IMR-90 (cell line): ENCODE measurements at regions not wholly inside any gene's neighbourhood (a gene's known extent, or its start where the extent isn't known, plus 50 kb on each side); places are given as distances from the start of the nearest gene placed in this dataset.

Experiments used
- ATAC-seq: fragments of 200-7000 bp; cut with Tn5 transposase; 2 replicates; pipeline ENCODE4 v1.9.1; 2020; ENCODE audit warnings: low read depth, mild to moderate bottlenecking, moderate library complexity
- BruUV-seq: library from RNA; stranded (reverse); fragments of 400-500 nt; replicated peaks from 2 replicates; lab custom pipeline; 2021; lab: Mats Ljungman, UMichigan
- CTCF ChIA-PET: fragments of 300-600 bp; formaldehyde crosslinking; extraction: SDS; loops from one replicate; lab custom pipeline; 2021; ENCODE audit warnings: antibody characterized with exemption; lab: Yijun Ruan, JAX
- POLR2A ChIA-PET: fragments of 300-600 bp; sonication (Branson Sonifier 250); formaldehyde crosslinking; loops from one replicate; lab custom pipeline; 2022; ENCODE audit warnings: antibody characterized with exemption; ENCODE audit not compliant: unreplicated experiment; lab: Charles Lee
- DNase-seq: peaks from one replicate; pipeline ENCODE4 v3.0.0; 2013
- H2AFZ ChIP-seq: replicated peaks from 2 replicates; pipeline ENCODE3; 2013; ENCODE audit warnings: low read length, mild to moderate bottlenecking; ENCODE audit not compliant: poor library complexity
- H2AK5ac ChIP-seq: 2 replicates; pipeline ENCODE4 v1.6.1; 2013; ENCODE audit warnings: low read depth, low read length, inconsistent platforms
- H2AK9ac ChIP-seq: replicated peaks from 2 replicates; pipeline ENCODE3; 2013; ENCODE audit warnings: mild to moderate bottlenecking, low read depth, low read length, moderate library complexity; ENCODE audit not compliant: poor library complexity
- H2BK120ac ChIP-seq: 2 replicates; pipeline ENCODE4 v1.6.1; 2013; ENCODE audit warnings: low read depth, low read length, inconsistent platforms
- H2BK15ac ChIP-seq: 3 replicates; pipeline ENCODE4 v1.6.1; 2013; ENCODE audit warnings: low read depth, low read length, inconsistent platforms
- H2BK20ac ChIP-seq: 2 replicates; pipeline ENCODE4 v1.6.1; 2013; ENCODE audit warnings: low read depth, mild to moderate bottlenecking, inconsistent platforms, low read length, moderate library complexity
- H2BK5ac ChIP-seq: 2 replicates; pipeline ENCODE4 v1.6.1; 2013; ENCODE audit warnings: mild to moderate bottlenecking, low read depth, low read length, inconsistent platforms; ENCODE audit not compliant: poor library complexity, severe bottlenecking
- H3K14ac ChIP-seq: replicated peaks from 2 replicates; pipeline ENCODE4 v1.6.1; 2013; ENCODE audit warnings: low read depth, low read length, inconsistent platforms
- H3K18ac ChIP-seq: 2 replicates; pipeline ENCODE4 v1.6.1; 2013; ENCODE audit warnings: low read depth, low read length, control low read depth
- H3K23ac ChIP-seq: 2 replicates; pipeline ENCODE4 v1.6.1; 2013; ENCODE audit warnings: low read depth, low read length, inconsistent platforms
- H3K27ac ChIP-seq: 2 replicates; pipeline ENCODE4 v1.5.1; 2013; ENCODE audit warnings: mild to moderate bottlenecking, control low read depth, low read length; ENCODE audit not compliant: insufficient read depth
- H3K27me3 ChIP-seq: 2 replicates; pipeline ENCODE4 v1.6.1; 2013; ENCODE audit warnings: low read length; ENCODE audit not compliant: control insufficient read depth, insufficient read depth
- H3K36me3 ChIP-seq: 2 replicates; pipeline ENCODE4 v1.6.1; 2013; ENCODE audit warnings: low read length, mixed read lengths; ENCODE audit not compliant: control insufficient read depth, insufficient read depth
- H3K4ac ChIP-seq: 2 replicates; pipeline ENCODE4 v1.6.1; 2013; ENCODE audit warnings: low read depth, low read length, inconsistent platforms
- H3K4me1 ChIP-seq: 2 replicates; pipeline ENCODE4 v1.6.1; 2013; ENCODE audit warnings: low read length, mixed read lengths; ENCODE audit not compliant: control insufficient read depth, insufficient read depth
- H3K4me2 ChIP-seq: 2 replicates; pipeline ENCODE4 v1.6.1; 2013; ENCODE audit warnings: low read depth, mild to moderate bottlenecking, control low read depth, low read length, moderate library complexity
- H3K4me3 ChIP-seq: 2 replicates; pipeline ENCODE4 v1.5.1; 2013; ENCODE audit warnings: low read depth, mild to moderate bottlenecking, control low read depth, low read length, moderate library complexity; ENCODE audit not compliant: insufficient read depth
- H3K56ac ChIP-seq: 2 replicates; pipeline ENCODE4 v1.6.1; 2013; ENCODE audit warnings: low read length, inconsistent platforms; ENCODE audit not compliant: insufficient read depth; ENCODE audit errors: extremely low read depth
- H3K79me1 ChIP-seq, 2 experiments: 2 replicates each; pipeline ENCODE4 v1.6.1; 2013; ENCODE audit warnings: low read length in 2 of 2, inconsistent platforms in 1 of 2, low read depth in 1 of 2
- H3K9ac ChIP-seq: 2 replicates; pipeline ENCODE4 v1.6.1; 2013; ENCODE audit warnings: low read depth, low read length, control low read depth
- H3K9me1 ChIP-seq: 2 replicates; pipeline ENCODE4 v1.6.1; 2013; ENCODE audit warnings: low read length, inconsistent platforms; ENCODE audit not compliant: insufficient read depth
- H3K9me3 ChIP-seq: 2 replicates; pipeline ENCODE4 v1.6.1; 2013; ENCODE audit warnings: low read length; ENCODE audit not compliant: control insufficient read depth, insufficient read depth
- H4K20me1 ChIP-seq: 2 replicates; pipeline ENCODE4 v1.6.1; 2013; ENCODE audit warnings: low read length, inconsistent platforms; ENCODE audit not compliant: insufficient read depth
- H4K5ac ChIP-seq: 2 replicates; pipeline ENCODE4 v1.6.1; 2013; ENCODE audit warnings: mild to moderate bottlenecking, low read depth, low read length, control low read depth
- H4K8ac ChIP-seq, 2 experiments: 2 replicates each; pipeline ENCODE4 v1.6.1; 2013; ENCODE audit warnings: low read depth in 2 of 2, low read length in 2 of 2, control low read depth in 1 of 2, inconsistent platforms in 1 of 2
- H4K91ac ChIP-seq: 2 replicates; pipeline ENCODE4 v1.6.1; 2013; ENCODE audit warnings: low read depth, low read length, inconsistent platforms; ENCODE audit not compliant: insufficient read depth
- CEBPB ChIP-seq: IDR thresholded peaks from 2 replicates; pipeline ENCODE4 v1.6.1; 2012; ENCODE audit warnings: low read depth, low read length, improper control_type of control experiment
- CTCF ChIP-seq: conservative IDR thresholded peaks from 2 replicates; pipeline ENCODE4 v1.5.1; 2012; ENCODE audit warnings: mild to moderate bottlenecking, low read depth, low read length, improper control_type of control experiment
- ELK1 ChIP-seq: fragments of 150-350 bp; IDR thresholded peaks from 2 replicates; pipeline ENCODE4 v1.6.1; 2016; ENCODE audit warnings: low read depth, mild to moderate bottlenecking, low read length, moderate library complexity, borderline replicate concordance
- FOS ChIP-seq: fragments of 150-350 bp; IDR thresholded peaks from 2 replicates; pipeline ENCODE4 v1.6.1; 2016; ENCODE audit warnings: low read depth, low read length
- POLR2A ChIP-seq: IDR thresholded peaks from 2 replicates; pipeline ENCODE4 v1.6.1; 2012; ENCODE audit warnings: mild to moderate bottlenecking, low read depth, low read length
- RAD21 ChIP-seq: IDR thresholded peaks from 2 replicates; pipeline ENCODE4 v1.6.1; 2012; ENCODE audit warnings: low read length, improper control_type of control experiment
- WGBS, 2 experiments: methylation state at CpG; one replicate each; pipeline versions ENCODE4 v1.1.5 to v1.1.7; 2013; ENCODE audit warnings: missing lambda C conversion rate in 2 of 2; ENCODE audit not compliant: insufficient read length in 1 of 2; ENCODE audit errors: extremely low coverage in 2 of 2; 5-methylcytosine and 5-hydroxymethylcytosine counted together
- dilution Hi-C: fragments of 300-500 bp; cut with HindIII; formaldehyde crosslinking; loops from one replicate; pipeline ENCODE4 v1.14.3; 2018; ENCODE audit warnings: low sequenced_read_pairs; ENCODE audit not compliant: unreplicated experiment
- in situ Hi-C: fragments of 300-500 bp; cut with MboI; formaldehyde crosslinking; loops from 3 replicates; pipeline ENCODE4 v1.14.3; 2019; ENCODE audit warnings: low sequenced_read_pairs, inconsistent platforms, mixed read lengths
- intact Hi-C: fragments of 100-400 bp; cut with micrococcal nuclease; formaldehyde crosslinking; loops from 2 replicates; pipeline ENCODE4 v1.10.0; 2022

- no TSS peak for BruUV-seq
- WGBS, 2 experiments, result 80% methylated on average over 1 of the region's 2 CpGs; no CpG with 5 or more reads in 1 of the 2 experiments
Measured at GRCh38 chr18:22844628-22845027, 88.5 kb upstream of the RBBP8 start.

More at GRCh38 chr18:22844628-22845027, 88.5 kb upstream of the RBBP8 start:
- no peak overlapping the region for H3K4me3 ChIP-seq
- no peaks in the 10 kb centered on the region for H3K79me1 ChIP-seq
- ChIA-PET POLR2A (no interaction called here), CTCF (no interaction called here)
- no peak overlapping the region for H3K4me2 ChIP-seq
- no peak for DNase-seq
- no peaks in the 10 kb centered on the region for H3K36me3 ChIP-seq
- H3K4me1 ChIP-seq, result peaks cover 12% of the 10 kb centered on the region
- peaks cover 9% of the 10 kb centered on the region; the same call in 1 of the 2 replicates for H3K9me1 ChIP-seq
- H2AFZ ChIP-seq, result no peak overlapping the region
- H3K14ac ChIP-seq, result no peak overlapping the region
- no peak overlapping the region for H3K9ac ChIP-seq
- H2AK9ac ChIP-seq, result no peak overlapping the region
- no peaks in the 10 kb centered on the region for H4K20me1 ChIP-seq
- H2BK20ac ChIP-seq, result no peak overlapping the region
- no peak overlapping the region for H4K8ac ChIP-seq
- H3K27me3 ChIP-seq, result no peaks in the 10 kb centered on the region
- ATAC-seq, result no peak
- no peak overlapping the region for H2AK5ac ChIP-seq
- dilution Hi-C loops, result no loop called here
- in situ Hi-C loops, result no loop called here
- H3K56ac ChIP-seq, result no peak overlapping the region
- no peaks in the 10 kb centered on the region for H3K9me3 ChIP-seq
- H2BK120ac ChIP-seq, result no peak overlapping the region
- no peak overlapping the region for H4K5ac ChIP-seq
- no peak overlapping the region for H4K91ac ChIP-seq
- no peak overlapping the region for H3K23ac ChIP-seq
- H3K27ac ChIP-seq, result no peak overlapping the region
- H2BK15ac ChIP-seq, result no peak overlapping the region
- TF ChIP-seq CTCF (no peak), FOS (no peak), RAD21 (no peak), ELK1 (no peak), POLR2A (no peak), CEBPB (no peak)
- intact Hi-C loops, result no loop called here
- H3K18ac ChIP-seq, result no peak overlapping the region; the same call in 1 of the 2 replicates
- no peak overlapping the region for H2BK5ac ChIP-seq
- no peak overlapping the region for H3K4ac ChIP-seq
